SU-DHL-6 (cell line): ENCODE measurements at regions not wholly inside any gene's neighbourhood (a gene's known extent, or its start where the extent isn't known, plus 50 kb on each side); places are given as distances from the start of the nearest gene placed in this dataset.

Experiments used
- CTCF ChIP-seq: fragments of 200-600 bp; sonication (generic); IDR thresholded peaks from one replicate; pipeline ENCODE4 v1.5.1; 2017; ENCODE audit warnings: antibody characterized with exemption, mild to moderate bottlenecking, low read length, moderate library complexity; ENCODE audit not compliant: insufficient read depth, poor library complexity, severe bottlenecking
- EZH2phosphoT487 ChIP-seq: fragments of 200-600 bp; sonication (generic), shearing (Covaris generic); conservative IDR thresholded peaks from 2 replicates; pipeline ENCODE4 v1.6.1; 2018; ENCODE audit warnings: mild to moderate bottlenecking, antibody characterized with exemption, low read length, moderate library complexity, mixed read lengths

DNA sequence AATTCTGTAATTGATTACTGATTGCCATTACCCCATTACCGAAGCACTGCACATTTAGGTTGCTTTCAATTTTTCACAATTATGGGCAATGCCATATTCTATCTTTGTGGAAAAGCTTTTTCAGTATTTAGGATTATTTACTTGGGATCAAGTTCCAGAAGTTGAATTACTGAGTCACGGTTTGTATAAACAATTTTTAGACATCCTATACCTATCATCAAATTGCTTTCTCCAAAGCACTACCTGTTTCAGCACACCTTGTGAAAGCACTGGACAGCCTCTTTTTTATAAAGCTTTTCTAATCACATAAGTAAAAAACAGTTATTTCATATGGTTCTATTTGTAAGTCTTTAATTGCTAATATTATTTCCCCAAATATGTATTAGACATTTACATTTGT is 221.5 kb upstream of the CAND1 start:
- TF ChIP-seq CTCF (no peak), EZH2phosphoT487 (no peak)
